ENCODE measurements at regions not wholly inside any gene's neighbourhood (a gene's known extent, or its start where the extent isn't known, plus 50 kb on each side); places are given as distances from the start of the nearest gene placed in this dataset.
A peak's percentile ranks its signal among the peaks of the same experiment; 100 is the strongest.

DNA sequence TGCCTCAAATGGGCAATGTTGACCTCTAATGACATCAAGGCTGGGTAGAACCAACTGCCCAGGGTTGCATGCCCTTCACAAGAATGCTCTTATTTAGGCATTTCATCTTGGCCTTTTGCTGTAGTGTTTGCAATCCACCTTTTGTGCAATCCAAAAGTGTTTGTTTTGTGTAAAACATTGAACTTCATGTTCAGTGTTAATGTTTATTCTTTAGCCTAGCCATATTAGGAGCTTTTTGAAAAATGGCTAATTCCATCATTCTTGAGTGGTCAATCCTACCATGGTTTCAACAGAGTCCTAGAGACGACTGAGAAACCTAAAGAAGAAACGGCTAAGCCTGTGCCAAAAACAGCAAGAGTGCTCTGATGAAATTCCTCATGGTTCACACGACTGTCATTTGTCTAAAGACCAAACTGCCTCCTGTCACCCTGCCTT lies 279.6 kb upstream of the PRDM1 start:
- Mint-ChIP-seq H3K27ac (no peak overlapping the region), H3K4me3 (no peak overlapping the region), H3K27me3 (no peaks in the 10 kb centered on the region), H3K36me3 (no peaks in the 10 kb centered on the region), H3K4me1 (peaks cover 15% of the 10 kb centered on the region), H3K9me3 (peaks cover 1% of the 10 kb centered on the region)
- no peak for DNase-seq

- no peak for DNase-seq
- Mint-ChIP-seq H3K27me3 (no peaks in the 10 kb centered on the region), H3K36me3 (no peaks in the 10 kb centered on the region), H3K9me3 (peaks cover 1% of the 10 kb centered on the region), H3K4me1 (peaks cover 12% of the 10 kb centered on the region), H3K4me3 (no peak overlapping the region), H3K27ac (no peak overlapping the region)
Observed at GRCh38 chr6:105805501-105806023, 280.6 kb upstream of the PRDM1 start.

- no peak overlapping the region for H3K27ac Mint-ChIP-seq
- H3K4me1 Mint-ChIP-seq, result peaks cover 5% of the 10 kb centered on the region
- no peak overlapping the region for H3K4me3 Mint-ChIP-seq
- no peaks in the 10 kb centered on the region for H3K36me3 Mint-ChIP-seq
- H3K27me3 Mint-ChIP-seq, result no peaks in the 10 kb centered on the region
- H3K9me3 Mint-ChIP-seq, result peaks cover 1% of the 10 kb centered on the region
- DNase-seq, result no peak
Observed at GRCh38 chr6:105804424-105804823, 281.7 kb upstream of the PRDM1 start.

DNA sequence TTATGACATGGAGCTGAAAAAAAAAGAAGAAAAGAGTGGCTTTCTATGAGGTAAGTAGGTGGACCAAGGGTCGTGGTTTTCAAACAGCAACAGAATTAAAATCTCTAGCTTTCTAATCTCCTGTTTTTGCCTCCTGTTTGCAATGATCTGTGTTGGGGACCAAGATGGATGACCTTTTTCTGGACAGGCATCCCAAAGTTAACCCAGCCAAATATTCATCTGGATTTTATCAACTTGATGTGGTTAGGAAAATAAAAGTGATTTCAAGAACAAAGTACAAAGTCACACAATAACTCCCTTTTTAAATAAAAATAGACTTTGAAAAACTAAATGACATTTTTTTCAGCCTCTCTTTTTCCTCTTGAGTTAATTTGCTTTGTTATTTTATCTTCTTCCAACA lies 282.1 kb upstream of the PRDM1 start:
- no peak for DNase-seq
- H3K9me3 Mint-ChIP-seq, result peaks cover 1% of the 10 kb centered on the region
- no peak overlapping the region for H3K4me3 Mint-ChIP-seq
- no peaks in the 10 kb centered on the region for H3K27me3 Mint-ChIP-seq
- H3K27ac Mint-ChIP-seq, result no peak overlapping the region
- H3K36me3 Mint-ChIP-seq, result no peaks in the 10 kb centered on the region
- peaks cover 1% of the 10 kb centered on the region for H3K4me1 Mint-ChIP-seq

DNA sequence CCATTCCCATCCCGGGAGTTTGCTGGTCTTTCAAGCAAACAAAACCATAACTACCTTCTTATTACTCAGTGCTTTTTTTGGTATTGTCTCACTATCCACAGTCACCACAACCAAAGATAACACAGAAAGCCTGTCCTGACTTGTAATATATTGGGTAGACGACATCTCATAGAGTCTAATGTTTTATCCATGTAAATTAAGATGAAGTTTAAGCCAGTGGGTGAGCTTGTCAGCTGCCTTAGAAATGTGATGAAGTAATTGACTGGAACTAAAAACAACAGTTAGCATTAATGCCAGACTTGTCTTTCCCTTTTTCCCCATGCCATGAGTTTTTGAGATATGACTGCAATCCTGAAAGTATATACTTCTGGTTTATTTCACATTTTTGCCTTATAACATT lies 282.7 kb upstream of the PRDM1 start:
- no peak overlapping the region for H3K27ac Mint-ChIP-seq
- H3K4me3 Mint-ChIP-seq, result no peak overlapping the region
- DNase-seq, result no peak
- H3K9me3 Mint-ChIP-seq, result peaks cover 1% of the 10 kb centered on the region
- no peaks in the 10 kb centered on the region for H3K36me3 Mint-ChIP-seq
- no peaks in the 10 kb centered on the region for H3K27me3 Mint-ChIP-seq
- H3K4me1 Mint-ChIP-seq, result peaks cover 1% of the 10 kb centered on the region

DNA sequence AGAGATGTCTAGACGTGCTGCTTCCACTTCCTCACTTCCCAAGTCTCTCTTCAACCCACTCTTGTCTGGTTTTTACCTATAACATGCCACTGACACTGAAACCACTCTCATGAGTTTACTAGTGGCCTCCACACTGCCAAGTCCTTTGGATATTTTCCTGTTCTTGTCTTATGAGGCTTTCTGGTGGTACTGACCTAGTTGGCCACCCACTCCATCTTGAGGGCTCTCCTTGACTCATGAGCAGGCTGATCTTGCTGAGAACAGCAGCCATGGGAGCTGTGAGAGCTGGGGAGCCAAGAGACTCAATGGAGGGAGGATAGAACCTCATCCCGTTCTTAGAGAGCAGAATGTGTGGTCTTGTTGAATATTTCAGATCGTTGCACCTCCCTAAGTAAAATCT lies 283.4 kb upstream of the PRDM1 start:
- peaks cover 1% of the 10 kb centered on the region for H3K9me3 Mint-ChIP-seq
- H3K27me3 Mint-ChIP-seq, result no peaks in the 10 kb centered on the region
- H3K4me3 Mint-ChIP-seq, result no peak overlapping the region
- DNase-seq, result no peak
- no peaks in the 10 kb centered on the region for H3K36me3 Mint-ChIP-seq
- H3K4me1 Mint-ChIP-seq, result peaks cover 1% of the 10 kb centered on the region
- no peak overlapping the region for H3K27ac Mint-ChIP-seq

DNA sequence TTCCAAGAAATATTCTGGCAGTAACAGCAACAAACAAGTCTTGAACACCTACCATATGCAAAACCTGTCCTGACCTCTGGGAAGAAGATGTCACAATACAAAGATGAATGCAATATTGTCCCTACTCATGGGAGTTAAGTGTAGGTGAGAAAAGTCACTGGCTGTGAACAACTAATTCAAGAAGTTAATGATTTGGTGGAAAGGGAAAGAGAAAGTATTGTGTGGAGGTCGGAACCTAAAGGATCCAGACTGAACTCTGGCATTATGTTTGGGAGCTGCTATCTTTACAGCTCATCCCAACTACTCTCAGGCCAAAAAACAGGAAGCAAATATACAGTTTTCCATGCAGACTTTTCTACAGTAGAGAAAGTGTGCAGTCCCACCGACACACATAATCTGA lies 285.3 kb upstream of the PRDM1 start:
- no peak overlapping the region for H3K4me3 Mint-ChIP-seq
- no peak overlapping the region for H3K27ac Mint-ChIP-seq
- H3K27me3 Mint-ChIP-seq, result no peaks in the 10 kb centered on the region
- peaks cover 1% of the 10 kb centered on the region for H3K4me1 Mint-ChIP-seq
- no peak for DNase-seq
- peaks cover 1% of the 10 kb centered on the region for H3K9me3 Mint-ChIP-seq
- H3K36me3 Mint-ChIP-seq, result no peaks in the 10 kb centered on the region

- peaks cover 3% of the 10 kb centered on the region for H3K27me3 Mint-ChIP-seq
- DNase-seq, result no peak
- peaks cover 1% of the 10 kb centered on the region for H3K9me3 Mint-ChIP-seq
- no peak overlapping the region for H3K27ac Mint-ChIP-seq
- peaks cover 5% of the 10 kb centered on the region for H3K4me1 Mint-ChIP-seq
- no peak overlapping the region for H3K4me3 Mint-ChIP-seq
- H3K36me3 Mint-ChIP-seq, result no peaks in the 10 kb centered on the region
Observed at GRCh38 chr6:105800398-105800797, 285.7 kb upstream of the PRDM1 start.

DNA sequence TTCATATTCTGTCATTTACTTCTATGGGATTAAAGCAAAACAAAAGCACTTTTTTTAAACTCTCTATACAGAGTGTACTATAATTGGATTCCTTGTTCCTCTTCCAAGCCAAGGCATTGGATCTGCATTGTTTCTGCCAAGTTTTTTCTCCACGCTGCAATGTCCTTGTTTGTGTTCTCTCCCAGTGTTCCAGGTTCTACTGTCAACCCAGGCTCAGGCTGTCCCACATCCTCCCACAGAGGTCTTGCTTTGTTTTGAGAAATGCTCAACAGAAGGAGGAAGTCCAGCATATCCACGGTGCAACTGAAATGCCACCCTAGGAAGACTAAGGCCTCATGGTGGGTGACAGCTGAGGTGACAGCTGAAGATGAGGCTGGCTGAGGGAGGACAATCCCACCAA lies 287.1 kb upstream of the PRDM1 start:
- H3K27ac Mint-ChIP-seq, result no peak overlapping the region
- no peak for DNase-seq
- H3K36me3 Mint-ChIP-seq, result no peaks in the 10 kb centered on the region
- H3K4me1 Mint-ChIP-seq, result peaks cover 16% of the 10 kb centered on the region
- H3K9me3 Mint-ChIP-seq, result peaks cover 1% of the 10 kb centered on the region
- peaks cover 4% of the 10 kb centered on the region for H3K27me3 Mint-ChIP-seq
- H3K4me3 Mint-ChIP-seq, result no peak overlapping the region

DNA sequence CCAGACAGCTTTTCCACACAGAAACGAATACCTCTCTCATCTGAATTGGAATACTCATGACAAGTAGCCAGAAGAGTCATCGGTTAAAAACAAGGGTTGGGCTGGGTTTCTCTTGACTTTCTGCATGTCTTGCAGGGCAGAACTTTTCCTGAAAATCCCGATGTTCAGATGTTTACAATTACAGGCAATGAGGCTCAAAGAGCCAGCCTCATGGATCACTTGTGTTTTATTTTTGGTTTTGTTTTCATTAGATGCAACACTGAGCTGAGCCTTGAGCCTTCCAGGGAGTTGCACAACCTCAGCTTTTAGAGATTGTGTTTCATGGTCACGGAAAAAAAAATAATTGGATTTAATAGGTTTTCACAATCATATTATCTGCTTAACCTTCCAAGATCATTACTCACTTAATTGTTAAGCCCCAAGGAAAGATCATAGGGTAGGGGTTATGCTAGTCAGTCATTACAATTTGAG lies 288.1 kb upstream of the PRDM1 start:
- no peak overlapping the region for H3K4me3 Mint-ChIP-seq
- peaks cover 25% of the 10 kb centered on the region for H3K4me1 Mint-ChIP-seq
- H3K27ac Mint-ChIP-seq, result no peak overlapping the region
- H3K9me3 Mint-ChIP-seq, result peaks cover 1% of the 10 kb centered on the region
- no peak for DNase-seq
- H3K27me3 Mint-ChIP-seq, result peaks cover 4% of the 10 kb centered on the region
- no peaks in the 10 kb centered on the region for H3K36me3 Mint-ChIP-seq

DNA sequence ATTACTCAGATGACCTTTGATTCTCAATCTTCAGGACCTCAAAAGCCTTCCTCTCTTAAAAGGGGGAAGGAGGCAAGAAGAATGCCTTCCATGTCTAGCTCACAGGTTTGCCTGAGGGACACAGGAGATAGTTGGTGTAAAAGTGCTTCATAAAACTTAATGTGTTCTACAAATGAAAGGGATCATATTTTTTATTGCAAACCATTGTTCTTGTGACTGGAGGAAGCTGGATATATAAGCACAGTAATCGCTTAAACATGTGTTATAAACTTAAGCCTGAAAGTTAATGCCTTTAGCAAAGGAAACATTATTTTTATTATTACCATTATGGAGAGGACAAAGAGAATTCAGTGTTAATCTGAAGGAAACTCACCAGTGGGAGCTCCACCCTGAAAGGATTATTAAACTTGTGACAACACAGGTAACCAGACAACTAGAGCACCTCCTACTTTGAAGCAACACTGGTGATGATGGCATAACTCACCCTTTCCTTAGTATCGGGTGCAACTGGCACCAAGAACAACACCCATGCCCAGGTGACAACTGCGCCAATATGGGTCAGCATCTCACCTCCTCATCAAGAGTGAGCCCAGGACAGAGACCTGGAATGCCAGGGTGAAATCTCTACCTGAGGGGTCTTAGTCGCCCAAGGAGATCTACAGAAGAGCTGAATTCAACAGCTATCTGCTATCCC lies 288.7 kb upstream of the PRDM1 start:
- peaks cover 1% of the 10 kb centered on the region for H3K9me3 Mint-ChIP-seq
- H3K36me3 Mint-ChIP-seq, result no peaks in the 10 kb centered on the region
- DNase-seq, result no peak
- peaks cover 28% of the 10 kb centered on the region for H3K4me1 Mint-ChIP-seq
- H3K27ac Mint-ChIP-seq, result no peak overlapping the region
- peaks cover 6% of the 10 kb centered on the region for H3K27me3 Mint-ChIP-seq
- H3K4me3 Mint-ChIP-seq, result no peak overlapping the region

DNA sequence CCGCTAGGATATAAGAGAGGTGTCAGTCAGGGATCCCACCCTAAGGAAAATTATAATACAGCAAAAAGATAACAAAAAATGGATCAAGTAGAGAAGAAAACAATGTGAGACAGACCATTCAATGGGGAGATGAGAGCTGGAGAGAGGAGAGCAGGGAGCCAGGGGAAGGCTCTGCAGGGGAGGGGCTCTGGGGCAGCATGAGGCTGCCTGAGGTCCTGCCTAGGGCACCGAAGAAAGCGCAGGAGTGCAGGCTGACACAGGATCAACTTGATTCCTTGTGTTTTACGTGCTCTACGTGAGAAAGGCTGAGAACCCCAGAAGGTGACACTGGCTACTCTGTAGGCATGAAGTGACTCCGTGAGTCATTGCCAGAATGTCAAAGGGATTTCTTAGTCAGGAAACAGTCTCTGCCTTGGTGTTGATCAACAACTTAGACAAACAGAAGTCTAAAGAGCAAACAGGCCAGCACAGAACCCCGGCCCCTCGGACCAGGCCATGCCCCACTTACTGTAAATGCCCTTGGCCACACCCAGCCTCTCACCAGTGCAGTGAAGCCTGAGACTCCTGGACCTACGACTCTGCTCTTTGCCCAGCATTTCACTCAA lies 290.1 kb upstream of the PRDM1 start:
- no peaks in the 10 kb centered on the region for H3K9me3 Mint-ChIP-seq
- H3K36me3 Mint-ChIP-seq, result no peaks in the 10 kb centered on the region
- H3K27me3 Mint-ChIP-seq, result peaks cover 12% of the 10 kb centered on the region
- H3K4me3 Mint-ChIP-seq, result no peak overlapping the region
- peaks cover 41% of the 10 kb centered on the region for H3K4me1 Mint-ChIP-seq
- no peak for DNase-seq
- H3K27ac Mint-ChIP-seq, result peak overlapping the region; percentile 27

- Mint-ChIP-seq H3K4me1 (peaks cover 41% of the 10 kb centered on the region), H3K36me3 (no peaks in the 10 kb centered on the region), H3K27ac (peak overlapping the region; percentile 27), H3K4me3 (no peak overlapping the region), H3K9me3 (no peaks in the 10 kb centered on the region), H3K27me3 (peaks cover 12% of the 10 kb centered on the region)
- DNase-seq, result no peak
Observed at GRCh38 chr6:105795366-105795765, 290.8 kb upstream of the PRDM1 start.

DNA sequence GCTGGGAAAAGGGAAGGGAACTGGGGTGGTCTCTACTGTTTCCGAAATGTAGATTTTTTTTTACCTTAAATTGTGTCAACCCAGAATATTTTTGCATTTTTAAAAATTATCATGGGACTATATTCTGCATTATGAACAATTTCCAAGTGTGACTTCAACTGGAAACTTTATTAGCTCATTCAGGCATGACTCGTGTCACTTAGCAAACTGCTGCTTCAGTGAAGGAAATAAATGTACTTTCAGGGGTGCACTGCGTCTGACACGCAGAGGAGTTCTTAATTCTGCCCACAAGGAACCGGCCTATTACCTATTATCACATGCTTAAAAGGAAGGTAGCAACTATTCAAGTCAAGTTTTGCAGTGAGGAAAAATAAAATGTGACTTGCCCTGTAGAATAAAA lies 291.3 kb upstream of the PRDM1 start:
- peaks cover 12% of the 10 kb centered on the region for H3K27me3 Mint-ChIP-seq
- H3K4me1 Mint-ChIP-seq, result peaks cover 40% of the 10 kb centered on the region
- DNase-seq, result peak; percentile 11
- no peaks in the 10 kb centered on the region for H3K36me3 Mint-ChIP-seq
- H3K9me3 Mint-ChIP-seq, result no peaks in the 10 kb centered on the region
- no peak overlapping the region for H3K27ac Mint-ChIP-seq
- H3K4me3 Mint-ChIP-seq, result no peak overlapping the region

DNA sequence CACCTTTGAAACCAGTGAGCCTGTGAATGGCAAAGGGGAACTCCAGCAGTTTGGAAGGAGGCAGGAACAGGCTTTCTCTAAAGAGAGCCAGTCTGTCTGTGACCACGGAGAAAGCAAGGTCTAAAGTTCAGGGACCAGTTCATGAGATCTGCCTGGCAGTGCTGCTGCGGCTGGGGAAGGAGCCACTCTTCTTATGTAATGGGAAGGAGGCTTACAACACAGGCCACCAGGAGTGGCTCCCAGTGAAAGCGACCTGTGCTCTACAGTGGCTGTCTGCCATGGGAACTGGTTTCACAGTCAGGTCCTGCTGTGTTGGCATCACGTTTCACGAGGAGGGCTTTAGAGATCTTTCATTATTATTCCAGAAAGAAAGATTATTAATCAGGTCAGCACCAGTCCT lies 291.9 kb upstream of the PRDM1 start:
- no peak overlapping the region for H3K4me3 Mint-ChIP-seq
- no peak for DNase-seq
- no peaks in the 10 kb centered on the region for H3K9me3 Mint-ChIP-seq
- no peak overlapping the region for H3K27ac Mint-ChIP-seq
- H3K27me3 Mint-ChIP-seq, result peaks cover 17% of the 10 kb centered on the region
- no peaks in the 10 kb centered on the region for H3K36me3 Mint-ChIP-seq
- H3K4me1 Mint-ChIP-seq, result peaks cover 40% of the 10 kb centered on the region

- DNase-seq, result no peak
- Mint-ChIP-seq H3K4me3 (no peak overlapping the region), H3K27me3 (peaks cover 17% of the 10 kb centered on the region), H3K9me3 (no peaks in the 10 kb centered on the region), H3K36me3 (no peaks in the 10 kb centered on the region), H3K4me1 (peaks cover 40% of the 10 kb centered on the region), H3K27ac (no peak overlapping the region)
Observed at GRCh38 chr6:105793130-105793529, 293.0 kb upstream of the PRDM1 start.

Data from activated naive CD8-positive, alpha-beta T cell treated with anti-CD3 and anti-CD28 coated beads for 36 hours (primary cell).